Upper lobe of left lung (tissue), 6 donors: ENCODE measurements at regions not wholly inside any gene's neighbourhood (a gene's known extent, or its start where the extent isn't known, plus 50 kb on each side); places are given as distances from the start of the nearest gene placed in this dataset.
A peak's percentile ranks its signal among the peaks of the same experiment; 100 is the strongest.

Source experiments
- ATAC-seq, 2 donors: fragments of 200-7000 bp; cut with Tn5 transposase; one replicate each; pipeline ENCODE4 v1.9.1; 2022; ENCODE audit warnings: mild to moderate bottlenecking in 2 of 2, moderate library complexity in 2 of 2; ENCODE audit not compliant: low FRiP score in 2 of 2
- DNase-seq, 2 donors: peaks; one replicate each; pipeline ENCODE4 v3.0.0-alpha.2; 2019 to 2020
- H3K27ac ChIP-seq, 4 donors: fragments of 200-600 bp; sonication (generic); one replicate each; pipeline ENCODE4 v1.5.1; 2016 to 2019
- H3K27me3 ChIP-seq, 4 donors: fragments of 200-600 bp; sonication (generic); one replicate each; pipeline ENCODE4 v1.5.1; 2017 to 2019
- H3K36me3 ChIP-seq, 4 donors: fragments of 200-600 bp; sonication (generic); one replicate each; pipeline ENCODE4 v1.5.1; 2016 to 2019
- H3K4me1 ChIP-seq, 4 donors: fragments of 200-600 bp; sonication (generic); one replicate each; pipeline ENCODE4 v1.5.1; 2018 to 2019
- H3K4me3 ChIP-seq, 4 donors: fragments of 200-600 bp; sonication (generic); one replicate each; pipeline ENCODE4 v1.5.1; 2017 to 2019; ENCODE audit warnings: mild to moderate bottlenecking in 2 of 4, moderate library complexity in 1 of 4
- H3K9me3 ChIP-seq, 4 donors: fragments of 200-600 bp; sonication (generic); one replicate each; pipeline ENCODE4 v1.5.1; 2018 to 2019
- CTCF ChIP-seq, 6 experiments: fragments of 450-650 bp in 4 of 6; fragments of 200-600 bp in 2 of 6; sonication (generic) in 2 of 6; IDR thresholded peaks; one replicate each; pipeline ENCODE4 v1.5.1; 2016 to 2019; ENCODE audit warnings: antibody characterized with exemption in 6 of 6
- EP300 ChIP-seq, 4 donors: sonication (generic); formaldehyde crosslinking; IDR thresholded peaks; one replicate each; pipeline ENCODE4 v1.5.1; 2017; ENCODE audit warnings: antibody characterized with exemption in 4 of 4, control low read depth in 2 of 4
- POLR2A ChIP-seq, 4 donors: fragments of 450-650 bp; IDR thresholded peaks; one replicate each; pipeline ENCODE4 v1.5.1; 2016 to 2017; ENCODE audit warnings: antibody characterized with exemption in 4 of 4, mild to moderate bottlenecking in 2 of 4
- POLR2AphosphoS5 ChIP-seq, 2 donors: sonication (generic); formaldehyde crosslinking; IDR thresholded peaks; one replicate each; pipeline ENCODE4 v1.5.1; 2017; ENCODE audit warnings: antibody characterized with exemption in 2 of 2
- WGBS, 2 donors: methylation state at CpG; one replicate each; pipeline ENCODE4 v1.1.5; 2017 to 2018; 5-methylcytosine and 5-hydroxymethylcytosine counted together
- donor health status: DM: no; HTN: no; CAD: no; lungs with moderate emphysema.
- donor health status: DM: no; HTN: yes; CAD: no; lungs with severe emphysema.

GRCh38 chr17:22409160-22409751, 716.9 kb downstream of the KCNJ18 start:
- no peaks in the 10 kb centered on the region for H3K36me3 ChIP-seq
- ATAC-seq (no peak), DNase-seq (peak in 1 of 2 donors; percentile 80)
- no peak overlapping the region for H3K27ac ChIP-seq
- no peak overlapping the region for H3K4me3 ChIP-seq
- no peaks in the 10 kb centered on the region for H3K4me1 ChIP-seq
- WGBS, 2 donors: 75 to 80% methylated on average over 21 to 39 of the region's 52 CpGs
- H3K27me3 ChIP-seq: no peaks in the 10 kb centered on the region
- H3K9me3 ChIP-seq: peaks cover 0 to 33% (median 0%) of the 10 kb centered on the region in 4 donors
- TF ChIP-seq POLR2A (IDR thresholded peaks at IDR 0.05): no peak
- no peak for TF ChIP-seq EP300 (IDR thresholded peaks at IDR 0.05)
- no peak for TF ChIP-seq CTCF (IDR thresholded peaks at IDR 0.05)
- TF ChIP-seq POLR2AphosphoS5 (IDR thresholded peaks at IDR 0.05): no peak

- peaks cover 0 to 33% (median 0%) of the 10 kb centered on the region in 4 donors for H3K9me3 ChIP-seq
- DNase-seq: peak in 1 of 2 donors; percentile 38
- H3K36me3 ChIP-seq: no peaks in the 10 kb centered on the region
- H3K27me3 ChIP-seq: no peaks in the 10 kb centered on the region
- no peak overlapping the region for H3K27ac ChIP-seq
- ATAC-seq: no peak
- no peaks in the 10 kb centered on the region for H3K4me1 ChIP-seq
- TF ChIP-seq POLR2A (IDR thresholded peaks at IDR 0.05) (no peak), POLR2AphosphoS5 (IDR thresholded peaks at IDR 0.05) (no peak), CTCF (IDR thresholded peaks at IDR 0.05) (no peak), EP300 (IDR thresholded peaks at IDR 0.05) (no peak)
- 71 to 73% methylated on average over 13 to 14 of the region's 14 CpGs for WGBS, 2 donors
- H3K4me3 ChIP-seq: no peak overlapping the region
Observed at GRCh38 chr17:22410136-22410535, 717.8 kb downstream of the KCNJ18 start.

- WGBS, 2 donors: 79 to 85% methylated on average over 17 to 33 of the region's 38 CpGs
- peak in 1 of 2 donors; percentile 58 for DNase-seq
Observed at GRCh38 chr17:22411185-22411784, 719.0 kb downstream of the KCNJ18 start.

GRCh38 chr17:22435231-22435974, 743.1 kb downstream of the KCNJ18 start:
- Histone ChIP-seq H3K4me3 (no peak overlapping the region), H3K36me3 (no peaks in the 10 kb centered on the region), H3K4me1 (no peaks in the 10 kb centered on the region), H3K27ac (no peak overlapping the region), H3K27me3 (no peaks in the 10 kb centered on the region), H3K9me3 (peaks cover 0 to 6% (median 0%) of the 10 kb centered on the region in 4 donors)
- no peak for TF ChIP-seq POLR2A (IDR thresholded peaks at IDR 0.05)
- ATAC-seq (no peak), DNase-seq (peak in 1 of 2 donors; percentile 69)
- 67% methylated on average over 32 to 34 of the region's 53 CpGs for WGBS, 2 donors

More at GRCh38 chr17:22411185-22411784, 719.0 kb downstream of the KCNJ18 start:
- Histone ChIP-seq H3K27me3 (no peaks in the 10 kb centered on the region), H3K9me3 (peaks cover 0 to 33% (median 0%) of the 10 kb centered on the region in 4 donors), H3K4me3 (no peak overlapping the region), H3K36me3 (no peaks in the 10 kb centered on the region), H3K4me1 (no peaks in the 10 kb centered on the region), H3K27ac (no peak overlapping the region)
- peak in 1 of 2 donors; percentile 21 for ATAC-seq
- no peak for TF ChIP-seq EP300 (IDR thresholded peaks at IDR 0.05)
- no peak for TF ChIP-seq POLR2A (IDR thresholded peaks at IDR 0.05)
- TF ChIP-seq POLR2AphosphoS5 (IDR thresholded peaks at IDR 0.05): no peak
- no peak for TF ChIP-seq CTCF (IDR thresholded peaks at IDR 0.05)

GRCh38 chr17:22441776-22442175, 749.5 kb downstream of the KCNJ18 start:
- 64 to 68% methylated on average over 7 of the region's 7 CpGs for WGBS, 2 donors
- no peak for ATAC-seq

More at GRCh38 chr17:22441776-22442175, 749.5 kb downstream of the KCNJ18 start:
- H3K36me3 ChIP-seq: no peaks in the 10 kb centered on the region
- no peaks in the 10 kb centered on the region for H3K27me3 ChIP-seq
- no peak for DNase-seq
- H3K4me3 ChIP-seq: no peak overlapping the region
- TF ChIP-seq POLR2A (IDR thresholded peaks at IDR 0.05) (no peak), EP300 (IDR thresholded peaks at IDR 0.05) (no peak), CTCF (IDR thresholded peaks at IDR 0.05) (no peak)
- no peaks in the 10 kb centered on the region for H3K9me3 ChIP-seq
- H3K4me1 ChIP-seq: no peaks in the 10 kb centered on the region
- H3K27ac ChIP-seq: no peak overlapping the region
